Osteocyte (in vitro differentiated cells): ENCODE measurements at regions not wholly inside any gene's neighbourhood (a gene's known extent, or its start where the extent isn't known, plus 50 kb on each side); places are given as distances from the start of the nearest gene placed in this dataset.

Experiments used
- DNase-seq: peaks from one replicate; pipeline ENCODE4 v3.0.0; 2021; ENCODE audit warnings: mixed read lengths; ENCODE audit not compliant: unreplicated experiment; ENCODE audit errors: extremely low spot score
- H3K27ac Mint-ChIP-seq: one replicate; pipeline ENCODE4 v1.8.0; 2021; ENCODE audit warnings: mild to moderate bottlenecking, mixed read lengths; ENCODE audit not compliant: unreplicated experiment
- H3K27me3 Mint-ChIP-seq: one replicate; pipeline ENCODE4 v1.8.0; 2021; ENCODE audit warnings: mixed read lengths; ENCODE audit not compliant: unreplicated experiment
- H3K36me3 Mint-ChIP-seq: one replicate; pipeline ENCODE4 v1.8.0; 2021; ENCODE audit warnings: mixed read lengths; ENCODE audit not compliant: unreplicated experiment
- H3K4me1 Mint-ChIP-seq: one replicate; pipeline ENCODE4 v1.8.0; 2021; ENCODE audit warnings: mixed read lengths; ENCODE audit not compliant: unreplicated experiment
- H3K4me3 Mint-ChIP-seq: one replicate; pipeline ENCODE4 v1.8.0; 2021; ENCODE audit warnings: mild to moderate bottlenecking, moderate library complexity, mixed read lengths; ENCODE audit not compliant: unreplicated experiment
- H3K9me3 Mint-ChIP-seq: one replicate; pipeline ENCODE4 v1.8.0; 2021; ENCODE audit warnings: mixed read lengths; ENCODE audit not compliant: unreplicated experiment
- TF ChIP-seq, protein P1 (sequence below): fragments of 200-600 bp; sonication (generic); IDR thresholded peaks from 2 replicates; pipeline ENCODE4 v1.5.0; 2021; ENCODE audit warnings: antibody characterized with exemption, mild to moderate bottlenecking, moderate library complexity

DNA sequence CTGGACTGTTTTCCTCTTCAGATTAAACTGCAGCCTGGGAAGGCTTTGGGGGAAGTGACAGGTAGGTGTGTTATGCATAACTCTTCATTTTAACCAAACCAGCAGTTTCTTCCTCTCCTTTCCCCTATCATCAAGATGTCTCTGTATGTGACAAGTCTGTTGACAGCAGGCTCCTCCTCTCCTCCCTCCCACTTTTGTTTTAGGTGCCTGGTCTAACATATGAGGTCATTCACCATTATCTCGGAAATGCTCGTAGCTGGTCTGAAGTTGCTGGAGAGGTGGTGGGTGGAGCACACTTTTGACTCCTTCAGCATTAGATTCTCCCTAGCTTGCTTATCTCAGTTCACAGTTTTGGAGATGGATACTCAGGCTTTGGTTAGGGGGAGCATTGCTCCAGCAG is 571.0 kb upstream of the EEF2KMT start:
- H3K4me1 Mint-ChIP-seq: no peaks in the 10 kb centered on the region
- no peak overlapping the region for H3K27ac Mint-ChIP-seq
- H3K27me3 Mint-ChIP-seq: no peaks in the 10 kb centered on the region
- H3K4me3 Mint-ChIP-seq: no peak overlapping the region
- H3K36me3 Mint-ChIP-seq: no peaks in the 10 kb centered on the region
- peaks cover 36% of the 10 kb centered on the region for H3K9me3 Mint-ChIP-seq
- no peak for DNase-seq
- TF ChIP-seq, protein P1, sequence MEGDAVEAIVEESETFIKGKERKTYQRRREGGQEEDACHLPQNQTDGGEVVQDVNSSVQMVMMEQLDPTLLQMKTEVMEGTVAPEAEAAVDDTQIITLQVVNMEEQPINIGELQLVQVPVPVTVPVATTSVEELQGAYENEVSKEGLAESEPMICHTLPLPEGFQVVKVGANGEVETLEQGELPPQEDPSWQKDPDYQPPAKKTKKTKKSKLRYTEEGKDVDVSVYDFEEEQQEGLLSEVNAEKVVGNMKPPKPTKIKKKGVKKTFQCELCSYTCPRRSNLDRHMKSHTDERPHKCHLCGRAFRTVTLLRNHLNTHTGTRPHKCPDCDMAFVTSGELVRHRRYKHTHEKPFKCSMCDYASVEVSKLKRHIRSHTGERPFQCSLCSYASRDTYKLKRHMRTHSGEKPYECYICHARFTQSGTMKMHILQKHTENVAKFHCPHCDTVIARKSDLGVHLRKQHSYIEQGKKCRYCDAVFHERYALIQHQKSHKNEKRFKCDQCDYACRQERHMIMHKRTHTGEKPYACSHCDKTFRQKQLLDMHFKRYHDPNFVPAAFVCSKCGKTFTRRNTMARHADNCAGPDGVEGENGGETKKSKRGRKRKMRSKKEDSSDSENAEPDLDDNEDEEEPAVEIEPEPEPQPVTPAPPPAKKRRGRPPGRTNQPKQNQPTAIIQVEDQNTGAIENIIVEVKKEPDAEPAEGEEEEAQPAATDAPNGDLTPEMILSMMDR: no peak

DNA sequence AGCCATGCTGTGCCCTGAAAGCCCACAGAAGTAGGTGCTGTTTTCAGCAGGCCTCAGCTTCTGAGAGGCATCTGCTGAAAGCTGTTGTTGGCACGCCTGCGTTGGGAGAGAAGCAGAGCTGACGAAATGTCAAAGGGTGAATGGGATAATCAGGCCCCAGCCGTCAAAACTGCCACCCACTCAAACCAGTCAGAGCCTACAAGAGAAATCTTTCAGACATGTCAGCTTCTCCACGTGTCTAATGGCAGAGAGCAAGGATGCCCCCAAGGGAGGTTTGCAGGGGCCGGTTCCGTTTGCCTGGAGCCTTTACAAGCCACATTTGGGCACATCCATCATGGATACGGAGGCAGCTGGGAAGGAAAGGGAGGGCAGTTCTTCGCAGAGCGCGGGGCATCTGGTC is 568.2 kb upstream of the EEF2KMT start:
- no peak for DNase-seq
- no peaks in the 10 kb centered on the region for H3K4me1 Mint-ChIP-seq
- TF ChIP-seq, protein P1: no peak
- no peak overlapping the region for H3K4me3 Mint-ChIP-seq
- no peak overlapping the region for H3K27ac Mint-ChIP-seq
- H3K27me3 Mint-ChIP-seq: no peaks in the 10 kb centered on the region
- H3K36me3 Mint-ChIP-seq: no peaks in the 10 kb centered on the region
- H3K9me3 Mint-ChIP-seq: peaks cover 35% of the 10 kb centered on the region

DNA sequence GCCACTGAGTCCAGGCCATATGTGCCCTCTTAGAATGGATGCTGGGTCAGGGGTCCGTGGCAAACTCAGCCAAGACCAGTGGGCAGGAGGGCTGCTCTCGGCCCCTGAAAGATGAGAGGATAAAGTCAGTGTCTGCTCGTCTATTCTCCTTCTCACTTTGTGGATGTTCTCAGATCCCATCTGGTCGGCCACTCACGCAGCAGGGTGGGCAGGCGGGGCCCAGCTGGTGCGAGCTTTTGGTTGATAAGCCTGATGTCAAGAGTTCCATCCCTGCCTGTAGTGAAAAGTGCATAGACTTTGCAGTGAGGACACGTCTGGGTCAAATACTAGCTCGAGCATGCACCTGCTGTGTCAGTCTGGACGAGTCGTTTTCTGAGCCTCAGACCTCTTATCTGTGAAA is 556.2 kb upstream of the EEF2KMT start:
- Mint-ChIP-seq H3K36me3 (no peaks in the 10 kb centered on the region), H3K4me3 (no peak overlapping the region), H3K27ac (no peak overlapping the region), H3K9me3 (peaks cover 23% of the 10 kb centered on the region), H3K4me1 (no peaks in the 10 kb centered on the region), H3K27me3 (no peaks in the 10 kb centered on the region)
- no peak for DNase-seq
- TF ChIP-seq, protein P1: no peak

DNA sequence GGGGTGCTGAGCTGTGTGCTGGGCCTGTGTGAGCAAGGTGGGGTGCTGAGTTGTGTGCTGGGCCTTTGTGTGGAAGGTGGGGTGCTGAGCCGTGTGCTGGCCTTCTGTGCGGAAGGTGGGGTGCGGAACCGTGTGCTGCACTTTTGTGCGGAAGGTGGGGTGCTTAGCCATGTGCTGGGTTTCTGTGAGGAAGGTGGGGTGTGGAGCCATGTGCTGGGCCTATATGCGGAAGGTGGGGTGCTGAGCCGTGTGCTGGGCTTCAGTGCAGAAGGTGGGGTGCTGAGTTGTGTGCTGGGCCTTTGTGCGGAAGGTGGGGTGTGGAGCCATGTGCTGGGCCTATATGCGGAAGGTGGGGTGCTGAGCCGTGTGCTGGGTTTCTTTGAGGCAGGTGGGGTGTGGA is 555.4 kb upstream of the EEF2KMT start:
- no peaks in the 10 kb centered on the region for H3K4me1 Mint-ChIP-seq
- H3K27ac Mint-ChIP-seq: no peak overlapping the region
- no peaks in the 10 kb centered on the region for H3K27me3 Mint-ChIP-seq
- H3K9me3 Mint-ChIP-seq: peaks cover 28% of the 10 kb centered on the region
- no peak overlapping the region for H3K4me3 Mint-ChIP-seq
- H3K36me3 Mint-ChIP-seq: no peaks in the 10 kb centered on the region
- TF ChIP-seq, protein P1: no peak
- no peak for DNase-seq

DNA sequence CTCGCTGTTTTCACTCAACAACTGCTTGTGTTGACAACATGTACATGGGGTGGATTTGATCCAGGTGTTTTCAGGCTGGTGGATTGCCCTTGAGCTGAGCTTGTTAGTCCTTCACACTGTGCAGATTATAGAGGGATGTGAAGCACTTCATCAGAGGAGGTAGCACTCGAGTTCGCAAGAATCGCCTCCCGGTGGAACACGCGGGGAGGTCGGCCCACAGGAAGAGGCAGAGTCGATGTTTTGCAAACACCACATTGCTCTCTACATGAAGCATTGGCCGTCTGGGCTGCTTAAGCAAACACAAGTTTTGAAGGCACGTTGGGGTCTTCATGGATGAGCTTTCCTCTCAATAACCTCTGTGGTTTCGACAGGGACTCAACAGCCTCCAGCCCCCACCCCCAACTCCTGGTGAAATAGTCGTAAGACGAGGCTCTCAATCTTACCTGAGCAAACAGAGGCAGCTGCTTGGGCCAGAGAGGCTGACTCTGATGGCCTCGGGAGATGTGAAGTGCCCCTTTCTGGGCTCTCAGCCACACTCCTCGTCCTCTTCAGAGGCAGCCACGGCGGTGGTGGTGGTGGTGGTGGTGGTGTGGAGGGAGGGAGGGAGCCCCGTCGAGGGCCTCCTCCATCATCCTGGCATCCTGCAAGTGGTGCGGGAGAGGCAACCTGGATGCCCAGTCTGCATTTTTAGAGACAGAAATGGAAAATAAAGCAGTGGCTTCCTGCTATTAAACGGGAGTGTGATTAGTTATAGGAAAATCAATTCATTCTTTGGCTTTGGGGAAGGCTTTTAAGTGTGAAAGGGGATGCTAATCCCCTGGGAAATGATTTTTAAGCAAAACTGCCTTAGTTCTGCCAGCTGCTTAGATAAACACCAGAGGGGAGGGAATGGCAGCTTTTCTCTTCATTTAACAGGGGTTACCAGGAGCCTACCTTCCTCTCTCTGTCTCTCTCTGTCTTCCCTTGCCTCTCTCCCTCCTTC is 552.5 kb upstream of the EEF2KMT start:
- no peaks in the 10 kb centered on the region for H3K36me3 Mint-ChIP-seq
- TF ChIP-seq, protein P1: no peak
- peaks cover 23% of the 10 kb centered on the region for H3K9me3 Mint-ChIP-seq
- no peak overlapping the region for H3K4me3 Mint-ChIP-seq
- no peaks in the 10 kb centered on the region for H3K27me3 Mint-ChIP-seq
- H3K4me1 Mint-ChIP-seq: no peaks in the 10 kb centered on the region
- no peak overlapping the region for H3K27ac Mint-ChIP-seq
- no peak for DNase-seq
